ENCODE measurements at regions not wholly inside any gene's neighbourhood (a gene's known extent, or its start where the extent isn't known, plus 50 kb on each side); places are given as distances from the start of the nearest gene placed in this dataset.
A peak's percentile ranks its signal among the peaks of the same experiment; 100 is the strongest.
"Not testable (repeated sequence)": the region's sequence is repeated elsewhere in the genome, so short reads cannot be mapped to it uniquely, and the experiment has no call there.

GRCh38 chr3:109678600-109678999 lies 341.3 kb upstream of the DPPA4 start:
- DNase-seq, result no peak

GRCh38 chr3:109679664-109680063 lies 342.3 kb upstream of the DPPA4 start:
- no peak for DNase-seq

- DNase-seq, result no peak
Observed at GRCh38 chr3:109683746-109684145, 346.4 kb upstream of the DPPA4 start.

- no peak for DNase-seq
Observed at GRCh38 chr3:109685084-109686079, 348.0 kb upstream of the DPPA4 start.

GRCh38 chr3:109687626-109688025 lies 350.3 kb upstream of the DPPA4 start:
- DNase-seq, result no peak

- no peak for DNase-seq
Observed at GRCh38 chr3:109696932-109697331, 359.6 kb upstream of the DPPA4 start.

- no peak for DNase-seq
Observed at GRCh38 chr3:109702252-109702651, 364.9 kb upstream of the DPPA4 start.

GRCh38 chr3:109702976-109703375 lies 365.6 kb upstream of the DPPA4 start:
- no peak for DNase-seq

GRCh38 chr3:109705133-109705532 lies 367.8 kb upstream of the DPPA4 start:
- DNase-seq, result not testable (repeated sequence)

GRCh38 chr3:109707617-109708016 lies 370.3 kb upstream of the DPPA4 start:
- DNase-seq, result no peak

GRCh38 chr3:109713288-109713687 lies 375.9 kb upstream of the DPPA4 start:
- DNase-seq, result no peak

- no peak for DNase-seq
Observed at GRCh38 chr3:109715707-109716106, 378.4 kb upstream of the DPPA4 start.

GRCh38 chr3:109718850-109719249 lies 381.5 kb upstream of the DPPA4 start:
- no peak for DNase-seq

GRCh38 chr3:109728861-109729494 lies 391.6 kb upstream of the DPPA4 start:
- DNase-seq, result no peak

GRCh38 chr3:109731639-109732473 lies 394.5 kb upstream of the DPPA4 start:
- DNase-seq, result peak; percentile 40

GRCh38 chr3:109743981-109744380 lies 406.6 kb upstream of the DPPA4 start:
- no peak for DNase-seq

GRCh38 chr3:109772520-109772919 lies 435.2 kb upstream of the DPPA4 start:
- no peak for DNase-seq

GRCh38 chr3:109774108-109774507 lies 436.8 kb upstream of the DPPA4 start:
- DNase-seq, result no peak

GRCh38 chr3:109784285-109784684 lies 446.9 kb upstream of the DPPA4 start:
- no peak for DNase-seq

- no peak for DNase-seq
Observed at GRCh38 chr3:109784852-109785631, 447.7 kb upstream of the DPPA4 start.

GRCh38 chr3:109803274-109803673 lies 465.9 kb upstream of the DPPA4 start:
- no peak for DNase-seq

- DNase-seq, result no peak
Observed at GRCh38 chr3:109804697-109805096, 467.4 kb upstream of the DPPA4 start.
